H9 (cell line): ENCODE measurements at regions not wholly inside any gene's neighbourhood (a gene's known extent, or its start where the extent isn't known, plus 50 kb on each side); places are given as distances from the start of the nearest gene placed in this dataset.
"Not testable (repeated sequence)": the region's sequence is repeated elsewhere in the genome, so short reads cannot be mapped to it uniquely, and the experiment has no call there.

Source experiments
- DNase-seq: peaks from one replicate; pipeline ENCODE4 v3.0.0-alpha.2; 2017
- H2AFZ ChIP-seq: one replicate; pipeline ENCODE4 v1.6.1; 2013; ENCODE audit warnings: mild to moderate bottlenecking, low read length, control low read depth, moderate library complexity
- H2AK5ac ChIP-seq: 2 replicates; pipeline ENCODE4 v1.6.1; 2013; ENCODE audit warnings: low read length, control low read depth, mixed read lengths; ENCODE audit not compliant: insufficient read length
- H2BK120ac ChIP-seq: one replicate; pipeline ENCODE4 v1.6.1; 2013; ENCODE audit warnings: low read depth, mild to moderate bottlenecking, low read length, control low read depth, inconsistent platforms; ENCODE audit not compliant: poor library complexity, severe bottlenecking
- H2BK12ac ChIP-seq: 2 replicates; pipeline ENCODE4 v1.6.1; 2013; ENCODE audit warnings: low read length, control low read depth, mixed read lengths, low read depth; ENCODE audit not compliant: insufficient read length
- H2BK15ac ChIP-seq: 2 replicates; pipeline ENCODE4 v1.6.1; 2013; ENCODE audit warnings: low read depth, low read length, control low read depth
- H2BK20ac ChIP-seq: one replicate; pipeline ENCODE4 v1.6.1; 2013; ENCODE audit warnings: low read depth, mild to moderate bottlenecking, low read length, control low read depth, inconsistent platforms; ENCODE audit not compliant: poor library complexity, severe bottlenecking
- H2BK5ac ChIP-seq: 2 replicates; pipeline ENCODE4 v1.6.1; 2013; ENCODE audit warnings: low read length, control low read depth, mixed read lengths; ENCODE audit not compliant: insufficient read length
- H3K14ac ChIP-seq: 2 replicates; pipeline ENCODE4 v1.6.1; 2013; ENCODE audit warnings: low read length, control low read depth; ENCODE audit not compliant: insufficient read depth
- H3K18ac ChIP-seq: 2 replicates; pipeline ENCODE4 v1.6.1; 2013; ENCODE audit warnings: low read depth, mild to moderate bottlenecking, mixed read lengths, low read length, control low read depth; ENCODE audit not compliant: insufficient read length
- H3K23ac ChIP-seq: 2 replicates; pipeline ENCODE4 v1.6.1; 2013; ENCODE audit warnings: low read length, control low read depth, mixed read lengths, low read depth; ENCODE audit not compliant: insufficient read length
- H3K23me2 ChIP-seq: 2 replicates; pipeline ENCODE4 v1.6.1; 2013; ENCODE audit warnings: low read depth, mild to moderate bottlenecking, mixed read lengths, low read length, control low read depth; ENCODE audit not compliant: insufficient read length, poor library complexity, severe bottlenecking
- H3K27ac ChIP-seq: 2 replicates; pipeline ENCODE4 v1.5.1; 2013; ENCODE audit warnings: low read length, control low read depth, mixed read lengths, low read depth; ENCODE audit not compliant: insufficient read length
- H3K27me3 ChIP-seq: 2 replicates; pipeline ENCODE4 v1.6.1; 2013; ENCODE audit warnings: low read length, control low read depth, inconsistent platforms; ENCODE audit not compliant: insufficient read depth
- H3K4ac ChIP-seq: 2 replicates; pipeline ENCODE4 v1.6.1; 2013; ENCODE audit warnings: low read depth, mild to moderate bottlenecking, control low read depth, inconsistent platforms, low read length, moderate library complexity
- H3K4me1 ChIP-seq: 2 replicates; pipeline ENCODE4 v1.6.1; 2013; ENCODE audit warnings: low read length, control low read depth, inconsistent platforms; ENCODE audit not compliant: insufficient read depth
- H3K4me2 ChIP-seq: 2 replicates; pipeline ENCODE4 v1.6.1; 2013; ENCODE audit warnings: low read length, control low read depth, mixed read lengths; ENCODE audit not compliant: insufficient read length, insufficient read depth
- H3K56ac ChIP-seq: 2 replicates; pipeline ENCODE4 v1.6.1; 2013; ENCODE audit warnings: low read depth, mild to moderate bottlenecking, mixed read lengths, low read length, control low read depth; ENCODE audit not compliant: insufficient read length
- H3K79me1 ChIP-seq: 2 replicates; pipeline ENCODE4 v1.6.1; 2013; ENCODE audit warnings: low read depth, mild to moderate bottlenecking, moderate library complexity, low read length, control low read depth, inconsistent platforms; ENCODE audit not compliant: insufficient read depth, poor library complexity, severe bottlenecking
- H3K79me2 ChIP-seq: 2 replicates; pipeline ENCODE4 v1.6.1; 2013; ENCODE audit warnings: low read length, control low read depth, inconsistent platforms; ENCODE audit not compliant: insufficient read depth
- H3K9ac ChIP-seq: 2 replicates; pipeline ENCODE4 v1.6.1; 2013; ENCODE audit warnings: low read length, control low read depth, mixed read lengths; ENCODE audit not compliant: insufficient read length; ENCODE audit errors: extremely low read depth
- H3K9me3 ChIP-seq: one replicate; pipeline ENCODE4 v1.6.1; 2013; ENCODE audit warnings: low read depth, low read length, inconsistent platforms; ENCODE audit not compliant: control insufficient read depth
- H3T11ph ChIP-seq: one replicate; pipeline ENCODE4 v1.6.1; 2013; ENCODE audit warnings: mild to moderate bottlenecking, low read length, control low read depth, inconsistent platforms
- H4K20me1 ChIP-seq: one replicate; pipeline ENCODE4 v1.6.1; 2013; ENCODE audit not compliant: control insufficient read depth, insufficient read length, insufficient read depth
- H4K5ac ChIP-seq: 2 replicates; pipeline ENCODE4 v1.6.1; 2013; ENCODE audit warnings: low read depth, mild to moderate bottlenecking, mixed read lengths, low read length, control low read depth; ENCODE audit not compliant: insufficient read length
- H4K8ac ChIP-seq: replicated peaks from 2 replicates; pipeline ENCODE4 v1.6.1; 2013; ENCODE audit warnings: low read length, control low read depth, mixed read lengths, low read depth; ENCODE audit not compliant: insufficient read length
- H4K91ac ChIP-seq: 2 replicates; pipeline ENCODE4 v1.6.1; 2013; ENCODE audit warnings: low read depth, mild to moderate bottlenecking, moderate library complexity, mixed read lengths, low read length, control low read depth; ENCODE audit not compliant: insufficient read length
- H3K27ac Mint-ChIP-seq, 3 experiments: 2 replicates in 2 of 3; 3 replicates in 1 of 3; pipeline ENCODE4 v1.8.0; 2020 to 2021; ENCODE audit warnings: mixed read lengths in 3 of 3, mild to moderate bottlenecking in 1 of 3, moderate library complexity in 1 of 3
- H3K27me3 Mint-ChIP-seq: 2 replicates; pipeline ENCODE4 v1.8.0; 2021; ENCODE audit warnings: low read depth, mild to moderate bottlenecking, moderate library complexity, mixed read lengths
- H3K36me3 Mint-ChIP-seq, 3 experiments: 2 replicates in 2 of 3; 3 replicates in 1 of 3; pipeline ENCODE4 v1.8.0; 2020 to 2021; ENCODE audit warnings: low read depth in 3 of 3, mixed read lengths in 3 of 3; ENCODE audit not compliant: insufficient read depth in 1 of 3
- H3K4me1 Mint-ChIP-seq, 2 experiments: 2 replicates each; pipeline ENCODE4 v1.8.0; 2020; ENCODE audit warnings: mixed read lengths in 2 of 2
- H3K4me3 Mint-ChIP-seq, 2 experiments: 2 replicates in 1 of 2; 3 replicates in 1 of 2; pipeline ENCODE4 v1.8.0; 2020 to 2021; ENCODE audit warnings: mild to moderate bottlenecking in 2 of 2, mixed read lengths in 2 of 2, moderate library complexity in 1 of 2
- H3K9me3 Mint-ChIP-seq, 2 experiments: 2 replicates in 1 of 2; 3 replicates in 1 of 2; pipeline ENCODE4 v1.8.0; 2020; ENCODE audit warnings: mild to moderate bottlenecking in 2 of 2, mixed read lengths in 2 of 2, moderate library complexity in 1 of 2
- CTCF ChIP-seq: fragments of 200-600 bp; sonication (generic); conservative IDR thresholded peaks from 3 replicates; pipeline ENCODE4 v1.8.0; 2021; ENCODE audit warnings: antibody characterized with exemption, mild to moderate bottlenecking
- WGBS: extraction: QIAGEN DNeasy Blood & Tissue Kit; methylation state at CpG from one replicate; pipeline ENCODE4 v1.1.7; 2013; ENCODE audit warnings: missing lambda C conversion rate, low lambda C conversion rate, mixed read lengths; ENCODE audit not compliant: insufficient read length; ENCODE audit errors: extremely low coverage; 5-methylcytosine and 5-hydroxymethylcytosine counted together

GRCh38 chr2:230619491-230619890, 93.2 kb upstream of the CAB39 start:
- Histone ChIP-seq H2AK5ac (no peak overlapping the region), H2BK5ac (no peak overlapping the region), H3K14ac (no peak overlapping the region), H4K20me1 (no peaks in the 10 kb centered on the region), H4K91ac (no peak overlapping the region), H2BK20ac (no peak overlapping the region), H3K23me2 (no peaks in the 10 kb centered on the region), H3K23ac (no peak overlapping the region), H3K27me3 (no peaks in the 10 kb centered on the region), H2AFZ (no peak overlapping the region), H2BK120ac (no peak overlapping the region), H3K79me2 (no peaks in the 10 kb centered on the region), H3K56ac (no peak overlapping the region), H2BK15ac (no peak overlapping the region), H3K4me1 (no peaks in the 10 kb centered on the region), H3K18ac (no peak overlapping the region), H3K4ac (no peak overlapping the region), H3K9me3 (no peaks in the 10 kb centered on the region), H4K5ac (no peak overlapping the region), H3K9ac (no peak overlapping the region), H4K8ac (no peak overlapping the region), H3K79me1 (no peaks in the 10 kb centered on the region), H3T11ph (no peak overlapping the region), H3K4me2 (no peak overlapping the region), H3K27ac (no peak overlapping the region), H2BK12ac (no peak overlapping the region)
- Mint-ChIP-seq H3K27me3 (no peaks in the 10 kb centered on the region; the same call in 1 of the 2 replicates), H3K9me3 (peaks cover 1 to 2% of the 10 kb centered on the region in 2 experiments; a peak in 2 of 5 replicates), H3K27ac (no peak overlapping the region), H3K4me1 (0 out of 4 replicates have a peak, but pooled peaks cover 0 to 2% of the 10 kb centered on the region in 2 experiments), H3K36me3 (peaks cover 0 to 2% (median 0%) of the 10 kb centered on the region in 3 experiments; a peak in 1 of 7 replicates), H3K4me3 (no peak overlapping the region)
- TF ChIP-seq CTCF: no peak
- DNase-seq: no peak
- no CpG with 5 or more reads among the region's 8 CpGs for WGBS

- not testable (repeated sequence) for H2BK20ac ChIP-seq, H3K4me2 ChIP-seq, H3K23me2 ChIP-seq, H3K4me3 Mint-ChIP-seq, H4K91ac ChIP-seq, H3K23ac ChIP-seq, H2AK5ac ChIP-seq, H3K27me3 Mint-ChIP-seq, H3K9me3 Mint-ChIP-seq, H3K27me3 ChIP-seq, H3K79me2 ChIP-seq, H3K27ac Mint-ChIP-seq, H3T11ph ChIP-seq, H3K18ac ChIP-seq, H3K79me1 ChIP-seq, H3K36me3 Mint-ChIP-seq, H3K9me3 ChIP-seq, H3K14ac ChIP-seq, H3K4ac ChIP-seq, H3K27ac ChIP-seq, H2AFZ ChIP-seq, H2BK15ac ChIP-seq, H4K5ac ChIP-seq, H2BK5ac ChIP-seq, H3K4me1 Mint-ChIP-seq, H2BK120ac ChIP-seq, DNase-seq, H4K8ac ChIP-seq, H2BK12ac ChIP-seq, H3K4me1 ChIP-seq, H3K56ac ChIP-seq, H4K20me1 ChIP-seq, H3K9ac ChIP-seq
- no CpG with 5 or more reads among the region's 4 CpGs for WGBS
Observed at GRCh38 chr2:230625220-230625619, 87.4 kb upstream of the CAB39 start.
